GM23338 (cell line): ENCODE measurements at regions not wholly inside any gene's neighbourhood (a gene's known extent, or its start where the extent isn't known, plus 50 kb on each side); places are given as distances from the start of the nearest gene placed in this dataset.

Experiments
- CTCF ChIP-seq, 2 experiments: fragments of 200-600 bp in 1 of 2; sonication (generic) in 1 of 2; conservative IDR thresholded peaks; 2 replicates each; pipeline versions ENCODE4 v1.5.1 to v1.6.1; 2016 to 2017; ENCODE audit warnings: antibody characterized with exemption in 2 of 2, low read depth in 2 of 2, mild to moderate bottlenecking in 2 of 2, moderate library complexity in 1 of 2
- ETS1 ChIP-seq: IDR thresholded peaks from 2 replicates; pipeline ENCODE4 v1.6.1; 2016; ENCODE audit warnings: antibody characterized with exemption
- EZH2 ChIP-seq: fragments of 200-600 bp; sonication (generic); IDR thresholded peaks from one replicate; pipeline ENCODE4 v1.8.0; 2017; ENCODE audit warnings: antibody characterized with exemption, mild to moderate bottlenecking, low read depth; ENCODE audit not compliant: unreplicated experiment
- EZH2phosphoT487 ChIP-seq: fragments of 200-600 bp; sonication (generic); IDR thresholded peaks from one replicate; pipeline ENCODE4 v1.8.1; 2018; ENCODE audit warnings: antibody characterized with exemption; ENCODE audit not compliant: unreplicated experiment
- JUNB ChIP-seq: IDR thresholded peaks from one replicate; pipeline ENCODE4 v1.6.1; 2016; ENCODE audit warnings: antibody characterized with exemption; ENCODE audit not compliant: unreplicated experiment
- POLR2AphosphoS5 ChIP-seq: IDR thresholded peaks from 2 replicates; pipeline ENCODE4 v1.6.1; 2016; ENCODE audit warnings: antibody characterized with exemption, low read depth
- STAT1 ChIP-seq: IDR thresholded peaks from one replicate; pipeline ENCODE4 v1.6.1; 2016; ENCODE audit warnings: antibody characterized with exemption; ENCODE audit not compliant: unreplicated experiment

DNA sequence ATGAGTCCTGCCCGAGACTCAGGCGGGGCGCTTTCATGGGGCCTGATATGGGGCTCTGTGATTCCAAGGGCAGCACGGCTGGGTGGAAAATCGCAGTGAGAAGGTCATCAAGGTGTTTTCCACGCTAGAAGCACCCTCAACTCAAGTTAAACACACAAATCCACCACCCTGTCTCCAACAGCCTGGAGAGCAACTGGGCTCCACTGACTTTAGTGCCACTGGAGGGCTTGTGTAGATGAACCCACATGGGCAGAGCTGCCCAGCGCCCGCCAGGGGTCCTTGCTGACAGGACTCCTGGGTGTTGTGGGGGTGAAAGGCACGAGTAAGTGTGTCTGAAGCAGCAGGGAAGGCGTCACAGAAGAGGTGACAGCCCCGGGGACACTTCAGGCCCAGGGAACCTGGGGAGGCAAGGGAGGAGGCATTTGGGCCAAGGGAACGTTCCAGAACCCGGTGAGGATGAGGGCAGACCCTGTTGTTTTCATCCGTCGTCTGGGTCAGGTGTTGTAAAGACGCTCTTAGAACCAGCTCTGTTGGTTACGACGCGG lies 51.8 kb upstream of the CTDP1 start:
- TF ChIP-seq EZH2phosphoT487 (no peak), CTCF (conservative IDR thresholded peaks at IDR 0.05; ENCODE audit: low read depth in 2 of 2) (no peak), EZH2 (no peak), POLR2AphosphoS5 (no peak), STAT1 (no peak), JUNB (no peak), ETS1 (no peak)
